Neural progenitor cell (in vitro differentiated cells): ENCODE measurements at regions not wholly inside any gene's neighbourhood (a gene's known extent, or its start where the extent isn't known, plus 50 kb on each side); places are given as distances from the start of the nearest gene placed in this dataset.

ENCODE experiments used
- DNase-seq: peaks from one replicate; pipeline ENCODE4 v3.0.0-alpha.2; 2016; ENCODE audit warnings: low spot score
- H2AFZ ChIP-seq: fragments of 200-600 bp; sonication (generic); replicated peaks from 2 replicates; pipeline ENCODE4 v1.6.1; 2016; ENCODE audit warnings: antibody characterized with exemption
- H3F3A ChIP-seq: fragments of 200-600 bp; sonication (generic); 2 replicates; pipeline ENCODE4 v1.6.1; 2016; ENCODE audit warnings: antibody characterized with exemption, low read depth
- H3K27ac ChIP-seq: fragments of 200-600 bp; sonication (generic); 2 replicates; pipeline ENCODE4 v1.5.1; 2016; ENCODE audit warnings: mild to moderate bottlenecking
- H3K27me3 ChIP-seq: fragments of 200-600 bp; sonication (generic); 2 replicates; pipeline ENCODE4 v1.6.1; 2016; ENCODE audit warnings: mild to moderate bottlenecking, moderate library complexity
- H3K36me3 ChIP-seq: fragments of 200-600 bp; sonication (generic); 2 replicates; pipeline ENCODE4 v1.5.1; 2016
- H3K4me1 ChIP-seq: fragments of 200-600 bp; sonication (generic); 2 replicates; pipeline ENCODE4 v1.6.1; 2016; ENCODE audit warnings: mixed run types
- H3K4me2 ChIP-seq: fragments of 200-600 bp; sonication (generic); 2 replicates; pipeline ENCODE4 v1.6.1; 2016
- H3K4me3 ChIP-seq: fragments of 200-600 bp; sonication (generic); 2 replicates; pipeline ENCODE4 v1.5.1; 2016
- H3K79me2 ChIP-seq: fragments of 200-600 bp; sonication (generic); 2 replicates; pipeline ENCODE4 v1.6.1; 2016; ENCODE audit warnings: low read depth
- H3K9ac ChIP-seq: fragments of 200-600 bp; sonication (generic); 2 replicates; pipeline ENCODE4 v1.6.1; 2016
- H3K9me3 ChIP-seq: fragments of 200-600 bp; sonication (generic); 2 replicates; pipeline ENCODE4 v1.5.1; 2016; ENCODE audit warnings: low read depth
- H4K20me1 ChIP-seq: fragments of 200-600 bp; sonication (generic); 2 replicates; pipeline ENCODE4 v1.6.1; 2016; ENCODE audit warnings: low read depth
- H3K27ac Mint-ChIP-seq: 3 replicates; pipeline ENCODE4 v1.8.0; 2021; ENCODE audit warnings: mixed read lengths
- H3K27me3 Mint-ChIP-seq: 2 replicates; pipeline ENCODE4 v1.8.0; 2022; ENCODE audit warnings: low read depth, mild to moderate bottlenecking, inconsistent platforms, moderate library complexity, mixed read lengths; ENCODE audit not compliant: insufficient read depth
- H3K36me3 Mint-ChIP-seq: 3 replicates; pipeline ENCODE4 v1.8.0; 2021; ENCODE audit warnings: mixed read lengths
- H3K4me1 Mint-ChIP-seq: 3 replicates; pipeline ENCODE4 v1.8.0; 2021; ENCODE audit warnings: mixed read lengths
- H3K4me3 Mint-ChIP-seq: 3 replicates; pipeline ENCODE4 v1.8.0; 2021; ENCODE audit warnings: mild to moderate bottlenecking, moderate library complexity, mixed read lengths
- H3K9me3 Mint-ChIP-seq: 3 replicates; pipeline ENCODE4 v1.8.0; 2020; ENCODE audit warnings: mixed read lengths
- CTCF ChIP-seq: fragments of 200-600 bp; sonication (generic); IDR thresholded peaks from 2 replicates; pipeline ENCODE4 v1.5.1; 2017; ENCODE audit warnings: antibody characterized with exemption, mild to moderate bottlenecking
- EZH2 ChIP-seq: fragments of 200-600 bp; sonication (generic); IDR thresholded peaks from 2 replicates; pipeline ENCODE4 v1.6.1; 2017; ENCODE audit warnings: antibody characterized with exemption, mild to moderate bottlenecking, moderate library complexity
- EZH2phosphoT487 ChIP-seq: fragments of 200-600 bp; sonication (generic); IDR thresholded peaks from 2 replicates; pipeline ENCODE4 v1.6.1; 2017; ENCODE audit warnings: antibody characterized with exemption

GRCh38 chr7:13327669-13328068 lies 640.2 kb downstream of the ARL4A start:
- H3K27ac ChIP-seq: no peak overlapping the region
- no peak for DNase-seq
- H3K36me3 ChIP-seq: peaks cover 7% of the 10 kb centered on the region
- no peak overlapping the region for H3K9ac ChIP-seq
- H3K27me3 ChIP-seq: no peaks in the 10 kb centered on the region
- Mint-ChIP-seq H3K4me3 (no peak overlapping the region), H3K27ac (no peak overlapping the region), H3K36me3 (no peaks in the 10 kb centered on the region), H3K9me3 (peaks cover 7% of the 10 kb centered on the region), H3K27me3 (peaks cover 2% of the 10 kb centered on the region), H3K4me1 (no peaks in the 10 kb centered on the region)
- no peaks in the 10 kb centered on the region for H3F3A ChIP-seq
- H2AFZ ChIP-seq: no peak overlapping the region
- H3K9me3 ChIP-seq: no peaks in the 10 kb centered on the region
- H3K4me1 ChIP-seq: no peaks in the 10 kb centered on the region
- no peak for TF ChIP-seq CTCF
- TF ChIP-seq EZH2: no peak
- no peak for TF ChIP-seq EZH2phosphoT487
- H3K4me3 ChIP-seq: no peak overlapping the region
- no peak overlapping the region for H3K4me2 ChIP-seq
- H4K20me1 ChIP-seq: no peaks in the 10 kb centered on the region
- H3K79me2 ChIP-seq: no peaks in the 10 kb centered on the region

- H3K9me3 Mint-ChIP-seq: no peaks in the 10 kb centered on the region
- H3K27me3 Mint-ChIP-seq: no peaks in the 10 kb centered on the region
- H3K36me3 Mint-ChIP-seq: no peaks in the 10 kb centered on the region
- Histone ChIP-seq H3K4me1 (no peaks in the 10 kb centered on the region), H3K79me2 (no peaks in the 10 kb centered on the region), H4K20me1 (no peaks in the 10 kb centered on the region), H3K4me2 (no peak overlapping the region), H3K36me3 (no peaks in the 10 kb centered on the region), H3F3A (no peaks in the 10 kb centered on the region), H2AFZ (no peak overlapping the region), H3K27ac (no peak overlapping the region), H3K9me3 (no peaks in the 10 kb centered on the region), H3K27me3 (no peaks in the 10 kb centered on the region), H3K9ac (no peak overlapping the region), H3K4me3 (no peak overlapping the region)
- no peak for TF ChIP-seq EZH2
- no peak for TF ChIP-seq CTCF
- no peak for TF ChIP-seq EZH2phosphoT487
- H3K27ac Mint-ChIP-seq: no peak overlapping the region
- no peak for DNase-seq
- no peak overlapping the region for H3K4me3 Mint-ChIP-seq
- H3K4me1 Mint-ChIP-seq: no peaks in the 10 kb centered on the region
Observed at GRCh38 chr7:13333371-13333770, 645.9 kb downstream of the ARL4A start.

GRCh38 chr7:13336227-13336626 lies 648.8 kb downstream of the ARL4A start:
- H3K27me3 Mint-ChIP-seq: no peaks in the 10 kb centered on the region
- TF ChIP-seq EZH2 (no peak), CTCF (no peak), EZH2phosphoT487 (no peak)
- Histone ChIP-seq H4K20me1 (no peaks in the 10 kb centered on the region), H2AFZ (no peak overlapping the region), H3K27me3 (no peaks in the 10 kb centered on the region), H3F3A (no peaks in the 10 kb centered on the region), H3K4me3 (no peak overlapping the region), H3K9me3 (no peaks in the 10 kb centered on the region), H3K27ac (no peak overlapping the region), H3K4me2 (no peak overlapping the region), H3K9ac (no peak overlapping the region), H3K36me3 (no peaks in the 10 kb centered on the region), H3K79me2 (no peaks in the 10 kb centered on the region), H3K4me1 (no peaks in the 10 kb centered on the region)
- H3K4me1 Mint-ChIP-seq: no peaks in the 10 kb centered on the region
- no peaks in the 10 kb centered on the region for H3K36me3 Mint-ChIP-seq
- DNase-seq: no peak
- H3K27ac Mint-ChIP-seq: no peak overlapping the region
- no peaks in the 10 kb centered on the region for H3K9me3 Mint-ChIP-seq
- no peak overlapping the region for H3K4me3 Mint-ChIP-seq

GRCh38 chr7:13352677-13353076 lies 636.8 kb downstream of the ETV1 start:
- Histone ChIP-seq H3K4me1 (no peaks in the 10 kb centered on the region), H3K27me3 (no peaks in the 10 kb centered on the region), H3K36me3 (no peaks in the 10 kb centered on the region), H3K79me2 (no peaks in the 10 kb centered on the region), H3K9ac (no peak overlapping the region), H3K9me3 (no peaks in the 10 kb centered on the region), H2AFZ (no peak overlapping the region), H3K4me3 (no peak overlapping the region), H3K27ac (no peak overlapping the region), H3K4me2 (no peak overlapping the region), H3F3A (no peaks in the 10 kb centered on the region), H4K20me1 (no peaks in the 10 kb centered on the region)
- no peaks in the 10 kb centered on the region for H3K27me3 Mint-ChIP-seq
- H3K4me3 Mint-ChIP-seq: no peak overlapping the region
- DNase-seq: no peak
- TF ChIP-seq CTCF: no peak
- TF ChIP-seq EZH2phosphoT487: no peak
- no peak for TF ChIP-seq EZH2
- H3K36me3 Mint-ChIP-seq: no peaks in the 10 kb centered on the region
- no peaks in the 10 kb centered on the region for H3K4me1 Mint-ChIP-seq
- H3K27ac Mint-ChIP-seq: no peak overlapping the region
- H3K9me3 Mint-ChIP-seq: no peaks in the 10 kb centered on the region
